BLaER1 treated with 17β-estradiol and CSF1 and Interleukin-3, amounts not matched to agents 10 nM and 100 nM (cell line): ENCODE measurements at regions not wholly inside any gene's neighbourhood (a gene's known extent, or its start where the extent isn't known, plus 50 kb on each side); places are given as distances from the start of the nearest gene placed in this dataset.
A peak's percentile ranks its signal among the peaks of the same experiment; 100 is the strongest.
"Not testable (repeated sequence)": the region's sequence is repeated elsewhere in the genome, so short reads cannot be mapped to it uniquely, and the experiment has no call there.

Experiments used
- H3K27ac ChIP-seq, 11 experiments: shearing (Covaris generic); formaldehyde crosslinking; 2 replicates each; pipeline ENCODE4 v1.8.1; 2022
- H3K27me3 ChIP-seq, 11 experiments: shearing (Covaris generic); formaldehyde crosslinking; 2 replicates each; pipeline ENCODE4 v1.8.1; 2022
- H3K36me3 ChIP-seq, 11 experiments: shearing (Covaris generic); formaldehyde crosslinking; 2 replicates each; pipeline ENCODE4 v1.8.1; 2022
- H3K4me1 ChIP-seq, 10 experiments: shearing (Covaris generic); formaldehyde crosslinking; 2 replicates each; pipeline ENCODE4 v1.8.1; 2022
- H3K4me2 ChIP-seq, 11 experiments: shearing (Covaris generic); formaldehyde crosslinking; 2 replicates each; pipeline ENCODE4 v1.8.1; 2022
- H3K4me3 ChIP-seq, 10 experiments: shearing (Covaris generic); formaldehyde crosslinking; 2 replicates each; pipeline ENCODE4 v1.8.1; 2022
- H3K9ac ChIP-seq, 11 experiments: shearing (Covaris generic); formaldehyde crosslinking; 2 replicates each; pipeline ENCODE4 v1.8.1; 2022
- H3K9me3 ChIP-seq, 11 experiments: shearing (Covaris generic); formaldehyde crosslinking; replicated peaks in 1 of 11; 2 replicates each; pipeline ENCODE4 v1.8.1; 2022
- H4K20me1 ChIP-seq, 11 experiments: shearing (Covaris generic); formaldehyde crosslinking; 2 replicates each; pipeline ENCODE4 v1.8.1; 2022
- Cebpa-rat ChIP-seq, 11 experiments: shearing (Covaris generic); IDR thresholded peaks; 2 replicates each; pipeline ENCODE4 v1.8.1; 2022

DNA sequence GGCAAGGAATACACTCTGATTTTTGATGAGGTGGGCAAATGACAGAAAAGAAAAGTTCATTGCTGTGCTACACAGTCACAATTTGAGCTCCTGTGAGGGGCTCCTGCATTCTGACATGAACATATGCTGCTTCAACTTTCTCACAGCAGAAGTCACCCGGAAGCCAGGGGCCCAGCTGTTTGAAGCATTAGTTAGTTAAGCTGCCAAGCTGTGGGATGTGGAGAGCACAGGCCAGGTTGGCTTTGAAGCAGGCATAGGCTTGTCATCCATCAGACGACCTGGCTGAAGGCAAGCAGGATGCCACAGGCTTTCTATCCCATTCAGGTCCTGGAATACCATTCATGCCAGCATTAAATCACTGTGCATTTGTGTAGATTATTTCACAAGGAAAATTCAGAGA is 63.1 kb downstream of the MTNR1B start:
- Histone ChIP-seq H3K9me3 (no peaks in the 10 kb centered on the region), H4K20me1 (no peaks in the 10 kb centered on the region; a peak in 1 of 22 replicates), H3K27ac (no peak overlapping the region), H3K27me3 (no peaks in the 10 kb centered on the region), H3K36me3 (no peaks in the 10 kb centered on the region), H3K4me2 (no peak overlapping the region), H3K4me3 (no peak overlapping the region), H3K9ac (no peak overlapping the region), H3K4me1 (peaks cover 0 to 10% (median 0%) of the 10 kb centered on the region in 10 experiments; a peak in 6 of 20 replicates)
- TF ChIP-seq Cebpa-rat (IDR thresholded peaks at IDR 0.05): no peak

DNA sequence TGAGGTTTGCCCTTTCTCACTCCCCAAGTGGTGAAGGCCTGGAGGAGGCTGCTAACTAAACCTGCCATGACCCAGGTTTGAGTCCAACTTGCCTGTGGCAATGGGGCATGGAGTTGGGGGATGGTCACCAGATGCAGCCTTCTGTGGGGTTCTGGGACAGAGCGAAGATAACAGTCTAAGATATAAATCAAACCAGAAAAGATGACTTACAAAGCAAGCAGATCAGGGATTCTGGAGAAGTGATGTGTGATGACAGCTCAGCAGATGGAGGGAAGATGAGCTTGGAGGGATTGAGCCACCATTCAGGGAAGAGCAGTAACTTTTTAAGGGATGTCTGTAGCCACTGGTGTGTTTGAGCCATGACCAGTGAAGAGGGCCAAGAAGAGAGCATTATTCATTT is 63.6 kb downstream of the MTNR1B start:
- no peaks in the 10 kb centered on the region for H3K36me3 ChIP-seq
- no peak for TF ChIP-seq Cebpa-rat (IDR thresholded peaks at IDR 0.05)
- H3K27me3 ChIP-seq: no peaks in the 10 kb centered on the region
- peaks cover 0 to 10% (median 4%) of the 10 kb centered on the region in 10 experiments; a peak in 9 of 20 replicates for H3K4me1 ChIP-seq
- no peak overlapping the region for H3K27ac ChIP-seq
- H4K20me1 ChIP-seq: no peaks in the 10 kb centered on the region; a peak in 1 of 22 replicates
- H3K4me2 ChIP-seq: no peak overlapping the region
- no peaks in the 10 kb centered on the region for H3K9me3 ChIP-seq
- H3K9ac ChIP-seq: no peak overlapping the region
- H3K4me3 ChIP-seq: no peak overlapping the region

DNA sequence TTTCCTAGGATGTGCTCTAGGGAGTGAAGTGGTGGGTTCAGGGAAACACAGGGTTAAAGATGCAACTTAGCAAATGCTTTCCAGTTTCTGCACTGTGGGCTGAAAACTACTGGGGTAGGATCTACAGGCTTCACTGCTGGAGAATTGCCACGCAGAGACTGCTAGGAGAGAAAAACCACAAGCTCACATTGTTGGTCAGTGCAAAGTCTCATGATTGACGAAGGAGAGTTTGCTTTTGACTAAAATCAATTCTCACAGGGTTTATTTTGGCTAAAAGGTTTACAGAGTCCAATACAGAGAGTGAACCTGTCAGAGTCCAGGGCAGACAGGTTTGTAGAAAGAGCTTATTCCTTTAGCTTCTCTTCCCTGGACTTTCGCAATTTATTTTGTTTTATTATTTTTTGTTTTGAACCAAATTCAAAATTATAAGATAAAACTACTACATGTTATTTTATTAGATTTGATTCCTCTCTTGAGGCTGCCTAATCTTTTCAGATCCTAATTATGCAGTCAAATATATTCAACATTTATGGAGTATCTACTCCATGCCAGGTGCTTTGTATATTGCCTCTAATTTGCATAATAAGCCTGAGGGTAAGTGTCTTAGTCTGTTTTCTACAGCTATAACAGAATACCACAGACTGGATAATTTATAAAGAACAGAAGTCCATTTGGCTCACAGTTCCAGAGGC is 64.7 kb downstream of the MTNR1B start:
- Histone ChIP-seq H3K4me1 (peaks cover 0 to 11% (median 5%) of the 10 kb centered on the region in 10 experiments; a peak in 9 of 20 replicates), H3K27ac (no peak overlapping the region), H3K36me3 (no peaks in the 10 kb centered on the region), H3K4me3 (no peak overlapping the region), H3K4me2 (no peak overlapping the region), H3K9me3 (no peaks in the 10 kb centered on the region), H4K20me1 (no peaks in the 10 kb centered on the region; a peak in 1 of 22 replicates), H3K9ac (no peak overlapping the region), H3K27me3 (no peaks in the 10 kb centered on the region)
- no peak for TF ChIP-seq Cebpa-rat (IDR thresholded peaks at IDR 0.05)

DNA sequence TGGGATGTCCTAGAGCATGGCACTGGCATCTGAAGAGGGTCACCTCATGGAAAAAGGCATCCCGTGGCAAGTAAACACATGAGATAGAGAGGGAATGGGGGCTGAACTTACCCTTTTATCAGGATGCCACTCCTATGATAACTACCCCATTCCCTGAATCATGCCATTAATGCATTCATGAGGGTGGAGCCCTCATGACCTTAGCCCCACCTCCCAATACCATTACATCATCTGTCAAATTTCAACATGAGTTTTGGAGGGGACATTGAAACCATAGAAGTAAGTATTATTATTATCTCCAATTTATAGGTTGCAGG is 65.2 kb downstream of the MTNR1B start:
- Histone ChIP-seq H3K9ac (no peak overlapping the region), H3K4me2 (no peak overlapping the region), H3K36me3 (no peaks in the 10 kb centered on the region), H3K27me3 (no peaks in the 10 kb centered on the region), H3K4me3 (no peak overlapping the region), H3K4me1 (peaks cover 0 to 11% (median 5%) of the 10 kb centered on the region in 10 experiments; a peak in 9 of 20 replicates), H4K20me1 (no peaks in the 10 kb centered on the region; a peak in 1 of 22 replicates), H3K27ac (no peak overlapping the region), H3K9me3 (no peaks in the 10 kb centered on the region)
- TF ChIP-seq Cebpa-rat (IDR thresholded peaks at IDR 0.05): no peak

DNA sequence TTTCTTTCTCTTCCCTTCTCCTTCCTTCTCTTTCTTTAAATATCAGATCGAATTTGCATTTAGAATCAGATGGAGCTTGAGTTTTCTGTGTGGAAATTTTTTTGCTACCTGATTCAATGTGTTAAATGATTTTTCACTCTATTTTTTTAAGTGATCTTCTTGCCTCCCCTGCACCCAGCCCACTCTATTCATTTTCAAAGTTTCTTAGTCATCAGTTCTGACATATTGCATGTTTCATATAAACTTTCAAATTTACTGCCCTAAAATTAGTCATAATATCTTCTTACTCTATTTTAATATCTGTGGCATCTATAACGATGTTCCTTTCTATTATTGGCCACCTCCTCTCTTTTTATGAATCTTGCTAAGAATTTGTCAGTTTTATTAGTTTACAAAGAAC is 69.1 kb downstream of the MTNR1B start:
- H3K27me3 ChIP-seq: no peaks in the 10 kb centered on the region
- no peaks in the 10 kb centered on the region for H4K20me1 ChIP-seq
- no peak for TF ChIP-seq Cebpa-rat (IDR thresholded peaks at IDR 0.05)
- peaks cover 0 to 20% (median 12%) of the 10 kb centered on the region in 11 experiments; a peak in 11 of 22 replicates for H3K9me3 ChIP-seq
- no peak overlapping the region for H3K4me3 ChIP-seq
- no peak overlapping the region for H3K4me2 ChIP-seq
- H3K4me1 ChIP-seq: peaks cover 0 to 23% (median 5%) of the 10 kb centered on the region in 10 experiments; a peak in 6 of 20 replicates
- H3K36me3 ChIP-seq: no peaks in the 10 kb centered on the region
- H3K27ac ChIP-seq: no peak overlapping the region
- H3K9ac ChIP-seq: no peak overlapping the region

DNA sequence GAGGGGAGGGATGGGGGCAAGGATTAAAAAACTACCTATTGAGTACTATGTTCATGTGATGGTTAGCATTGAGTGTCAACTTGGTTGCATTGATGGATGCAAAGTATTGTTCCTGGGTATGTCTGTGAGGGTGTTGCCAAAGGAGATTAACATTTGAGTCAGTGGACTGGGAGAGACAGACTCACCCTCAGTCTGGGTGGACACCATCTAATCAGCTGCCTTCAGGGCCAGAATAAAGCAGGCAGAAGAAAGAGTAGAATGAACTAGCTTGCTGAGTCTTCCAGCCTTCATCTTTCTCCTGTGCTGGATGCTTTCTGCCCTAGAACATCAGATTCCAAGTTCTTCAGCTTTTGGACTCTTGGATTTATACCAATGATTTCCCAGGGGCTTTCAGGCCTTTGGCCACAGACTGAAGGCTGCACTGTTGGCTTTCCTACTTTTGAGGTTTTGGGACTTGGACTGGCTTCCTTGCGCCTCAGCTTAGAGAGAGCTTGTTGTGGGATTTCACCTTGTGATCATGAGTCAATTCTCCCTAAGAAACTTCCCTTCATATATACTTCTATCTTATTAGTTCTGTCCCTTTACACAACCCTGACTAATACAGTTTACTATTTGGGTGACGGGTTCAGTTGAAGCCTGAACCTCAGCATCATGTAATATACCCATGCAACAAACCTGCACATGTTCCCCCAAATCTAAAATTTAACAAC is 70.2 kb downstream of the MTNR1B start:
- Histone ChIP-seq H3K27ac (no peak overlapping the region), H3K27me3 (no peaks in the 10 kb centered on the region), H4K20me1 (no peaks in the 10 kb centered on the region), H3K9ac (no peak overlapping the region), H3K4me2 (no peak overlapping the region), H3K9me3 (peaks cover 0 to 20% (median 12%) of the 10 kb centered on the region in 11 experiments; a peak in 11 of 22 replicates), H3K4me1 (peaks cover 0 to 23% (median 5%) of the 10 kb centered on the region in 10 experiments; a peak in 6 of 20 replicates), H3K4me3 (no peak overlapping the region), H3K36me3 (no peaks in the 10 kb centered on the region)
- no peak for TF ChIP-seq Cebpa-rat (IDR thresholded peaks at IDR 0.05)

DNA sequence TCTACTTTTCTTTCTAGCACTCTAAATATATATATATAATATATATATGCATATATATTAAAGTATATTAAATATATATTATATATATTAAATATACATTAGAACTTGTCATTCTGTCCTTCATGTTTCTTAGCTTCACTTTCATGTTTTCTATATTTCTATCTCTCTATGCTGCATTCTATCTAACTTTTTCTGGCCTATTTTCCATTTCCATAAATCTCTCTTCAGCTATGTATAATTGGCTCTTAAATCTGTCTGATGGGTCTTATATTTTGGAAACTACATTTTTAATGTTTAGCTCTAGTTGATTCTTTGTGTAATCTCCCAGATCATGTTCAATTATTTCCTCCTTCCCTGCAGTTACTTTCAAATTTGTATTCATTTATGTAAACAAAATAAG is 72.2 kb downstream of the MTNR1B start:
- TF ChIP-seq Cebpa-rat (IDR thresholded peaks at IDR 0.05): no peak

DNA sequence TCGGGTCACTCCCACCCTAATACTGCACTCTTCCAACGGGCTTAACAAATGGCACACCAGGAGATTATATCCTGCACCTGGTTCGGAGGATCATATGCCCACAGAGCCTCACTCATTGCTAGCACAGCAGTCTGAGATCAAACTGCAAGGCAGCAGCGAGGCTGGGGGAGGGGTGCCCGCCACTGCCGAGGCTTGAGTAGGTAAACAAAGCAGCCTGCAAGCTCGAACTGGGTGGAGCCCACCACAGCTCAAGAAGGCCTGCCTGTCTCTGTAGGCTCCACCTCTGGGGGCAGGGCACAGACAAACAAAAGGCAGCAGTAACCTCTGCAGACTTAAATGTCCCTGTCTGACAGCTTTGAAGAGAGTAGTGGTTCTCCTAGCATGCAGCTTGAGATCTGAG is 73.7 kb downstream of the MTNR1B start:
- H3K4me3 ChIP-seq, H3K27ac ChIP-seq, H3K9ac ChIP-seq, H4K20me1 ChIP-seq, H3K36me3 ChIP-seq, H3K27me3 ChIP-seq: not testable (repeated sequence)
- peaks cover 0 to 20% (median 12%) of the 10 kb centered on the region in 11 experiments; a peak in 11 of 22 replicates for H3K9me3 ChIP-seq
- peaks cover 0 to 16% (median 3%) of the 10 kb centered on the region in 10 experiments; a peak in 3 of 20 replicates for H3K4me1 ChIP-seq
- H3K4me2 ChIP-seq: peak overlapping the region in 10 of 11 experiments; percentile 20 to 58 (median 40); a peak in 11 of 22 replicates

More for the DNA sequence above, 72.2 kb downstream of the MTNR1B start:
- Histone ChIP-seq H3K27ac (no peak overlapping the region), H3K9me3 (peaks cover 0 to 20% (median 12%) of the 10 kb centered on the region in 11 experiments; a peak in 11 of 22 replicates), H3K4me1 (peaks cover 0 to 23% (median 5%) of the 10 kb centered on the region in 10 experiments; a peak in 6 of 20 replicates), H3K9ac (no peak overlapping the region), H3K4me2 (no peak overlapping the region), H4K20me1 (no peaks in the 10 kb centered on the region), H3K27me3 (no peaks in the 10 kb centered on the region), H3K4me3 (no peak overlapping the region), H3K36me3 (no peaks in the 10 kb centered on the region)

DNA sequence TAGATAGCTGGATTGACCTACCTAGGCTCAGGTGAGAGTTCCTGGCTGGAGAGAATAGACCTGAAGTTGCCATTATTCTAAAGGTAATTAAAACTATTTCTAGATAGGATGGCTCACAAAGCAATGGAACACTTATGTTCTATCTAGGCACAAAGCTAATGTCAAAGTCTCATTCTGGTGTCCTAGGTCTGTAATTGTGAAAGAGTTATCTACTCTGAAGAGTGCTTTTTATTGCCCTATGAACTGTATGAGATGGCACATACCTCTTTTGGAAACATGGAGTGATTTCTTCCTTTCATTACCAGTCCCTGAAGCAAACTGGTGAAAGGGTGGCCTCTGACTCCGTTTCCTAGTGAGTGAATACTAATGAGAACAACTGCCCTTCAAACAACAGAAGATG is 80.3 kb downstream of the MTNR1B start:
- TF ChIP-seq Cebpa-rat (IDR thresholded peaks at IDR 0.05): no peak
- no peaks in the 10 kb centered on the region for H3K9me3 ChIP-seq
- H3K4me3 ChIP-seq: no peak overlapping the region

More for the DNA sequence above, 80.3 kb downstream of the MTNR1B start:
- no peak overlapping the region for H3K9ac ChIP-seq
- H3K27ac ChIP-seq: no peak overlapping the region
- peaks cover 0 to 8% (median 0%) of the 10 kb centered on the region in 10 experiments; a peak in 4 of 20 replicates for H3K4me1 ChIP-seq
- no peaks in the 10 kb centered on the region for H3K27me3 ChIP-seq
- H4K20me1 ChIP-seq: no peaks in the 10 kb centered on the region
- H3K4me2 ChIP-seq: no peak overlapping the region
- H3K36me3 ChIP-seq: no peaks in the 10 kb centered on the region
